OCI-LY7 (cell line): ENCODE measurements at regions not wholly inside any gene's neighbourhood (a gene's known extent, or its start where the extent isn't known, plus 50 kb on each side); places are given as distances from the start of the nearest gene placed in this dataset.
"Not testable (repeated sequence)": the region's sequence is repeated elsewhere in the genome, so short reads cannot be mapped to it uniquely, and the experiment has no call there.

ENCODE experiments used
- BruUV-seq: library from RNA; stranded (reverse); fragments of 400-500 nt; replicated peaks from 2 replicates; lab custom pipeline; 2021; lab: Mats Ljungman, UMichigan
- CTCF ChIA-PET: fragments of 300-600 bp; sonication (Branson Sonifier 250); formaldehyde crosslinking; loops from one replicate; lab custom pipeline; 2022; ENCODE audit warnings: antibody characterized with exemption; ENCODE audit not compliant: unreplicated experiment; lab: Charles Lee
- POLR2A ChIA-PET: fragments of 300-600 bp; sonication (Branson Sonifier 250); formaldehyde crosslinking; loops from one replicate; lab custom pipeline; 2022; ENCODE audit warnings: antibody characterized with exemption; lab: Charles Lee
- DNase-seq: peaks from one replicate; pipeline ENCODE4 v3.0.0-alpha.2; 2015; ENCODE audit warnings: low spot score
- H2AFZ ChIP-seq: fragments of 200-600 bp; sonication (generic), shearing (Covaris generic); 2 replicates; pipeline ENCODE4 v1.6.1; 2014; ENCODE audit warnings: mild to moderate bottlenecking, antibody characterized with exemption, low read length, moderate library complexity
- H3K27ac ChIP-seq: fragments of 200-600 bp; sonication (generic); 2 replicates; pipeline ENCODE4 v1.5.1; 2014; ENCODE audit warnings: mixed run types, low read depth, mild to moderate bottlenecking, moderate library complexity, low read length, inconsistent platforms; ENCODE audit not compliant: poor library complexity, severe bottlenecking
- H3K36me3 ChIP-seq: fragments of 200-600 bp; sonication (generic); 2 replicates; pipeline ENCODE4 v1.6.1; 2014; ENCODE audit warnings: mild to moderate bottlenecking, antibody characterized with exemption, low read length, moderate library complexity, mixed read lengths; ENCODE audit not compliant: insufficient read depth
- H3K4me1 ChIP-seq: fragments of 200-600 bp; sonication (generic); 2 replicates; pipeline ENCODE4 v1.5.1; 2014; ENCODE audit warnings: mild to moderate bottlenecking, low read length; ENCODE audit not compliant: insufficient read depth, poor library complexity, severe bottlenecking
- H3K4me2 ChIP-seq: fragments of 200-600 bp; sonication (generic); 2 replicates; pipeline ENCODE4 v1.6.1; 2014; ENCODE audit warnings: mild to moderate bottlenecking, low read length
- H3K4me3 ChIP-seq: fragments of 200-600 bp; sonication (generic); 2 replicates; pipeline ENCODE4 v1.5.1; 2014; ENCODE audit warnings: mild to moderate bottlenecking, low read depth, low read length; ENCODE audit not compliant: poor library complexity, severe bottlenecking
- H3K79me2 ChIP-seq: fragments of 200-600 bp; sonication (generic); 2 replicates; pipeline ENCODE4 v1.6.1; 2016; ENCODE audit warnings: low read depth, mild to moderate bottlenecking, low read length, moderate library complexity, mixed read lengths; ENCODE audit not compliant: insufficient read depth
- H3K9me2 ChIP-seq: fragments of 200-600 bp; sonication (generic); 2 replicates; pipeline ENCODE4 v1.6.1; 2016; ENCODE audit warnings: mild to moderate bottlenecking, low read length, mixed read lengths; ENCODE audit not compliant: insufficient read depth
- H3K9me3 ChIP-seq: fragments of 200-600 bp; sonication (generic); 2 replicates; pipeline ENCODE4 v1.6.1; 2014; ENCODE audit warnings: mild to moderate bottlenecking, mixed run types, low read length, mixed read lengths
- H4K20me1 ChIP-seq: fragments of 200-600 bp; sonication (generic); 2 replicates; pipeline ENCODE4 v1.6.1; 2014; ENCODE audit warnings: mild to moderate bottlenecking, antibody characterized with exemption, low read length, moderate library complexity, mixed read lengths; ENCODE audit not compliant: insufficient read depth
- EZH2phosphoT487 ChIP-seq: fragments of 200-600 bp; sonication (generic); IDR thresholded peaks from 2 replicates; pipeline ENCODE4 v1.6.1; 2018; ENCODE audit warnings: low read depth, borderline replicate concordance, mild to moderate bottlenecking, mixed run types, antibody characterized with exemption, low read length, moderate library complexity, mixed read lengths
- intact Hi-C: fragments of 100-400 bp; cut with micrococcal nuclease; formaldehyde crosslinking; loops from one replicate; pipeline ENCODE4 v1.10.0; 2022; ENCODE audit not compliant: unreplicated experiment
- TF ChIP-seq, protein P1 (sequence below): fragments of 200-600 bp; sonication (generic); conservative IDR thresholded peaks from 2 replicates; pipeline ENCODE4 v1.5.1; 2014; ENCODE audit warnings: mild to moderate bottlenecking, antibody characterized with exemption, low read length, moderate library complexity, mixed read lengths

DNA sequence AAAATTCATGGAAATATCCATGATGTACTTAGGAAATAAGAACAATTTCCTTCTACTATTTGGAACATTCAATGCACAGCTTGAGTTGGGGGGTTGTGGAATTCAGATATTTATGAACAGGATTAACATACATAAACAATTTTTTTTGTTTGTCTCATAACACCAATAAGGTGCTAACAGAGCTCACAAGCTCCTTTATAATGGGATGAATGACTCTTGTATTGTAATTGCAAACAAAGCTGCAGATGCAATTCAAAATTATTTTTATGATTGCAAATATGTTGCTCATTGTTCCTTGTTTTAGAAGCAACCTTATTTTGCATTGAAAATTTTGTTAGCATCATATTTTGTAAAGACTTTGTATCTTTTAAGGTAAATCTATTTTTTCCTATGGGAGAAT is 265.7 kb downstream of the PCDH17 start:
- POLR2A ChIA-PET, result interaction anchor here (0.6 to 0.7 kb wide), 2 partner anchors 58 to 1161 kb away, joined by 3 read pairs; no protein-coding TSS in a partner anchor
- Histone ChIP-seq H3K9me2 (no peaks in the 10 kb centered on the region), H3K4me2 (no peak overlapping the region), H4K20me1 (no peaks in the 10 kb centered on the region), H3K79me2 (no peaks in the 10 kb centered on the region), H3K27ac (no peak overlapping the region), H3K36me3 (no peaks in the 10 kb centered on the region), H3K4me3 (no peak overlapping the region), H2AFZ (no peak overlapping the region), H3K4me1 (no peaks in the 10 kb centered on the region), H3K9me3 (no peaks in the 10 kb centered on the region)
- BruUV-seq, result no TSS peak
- CTCF ChIA-PET, result no interaction called here
- DNase-seq, result no peak
- intact Hi-C loops, result no loop called here
- TF ChIP-seq, protein P1, sequence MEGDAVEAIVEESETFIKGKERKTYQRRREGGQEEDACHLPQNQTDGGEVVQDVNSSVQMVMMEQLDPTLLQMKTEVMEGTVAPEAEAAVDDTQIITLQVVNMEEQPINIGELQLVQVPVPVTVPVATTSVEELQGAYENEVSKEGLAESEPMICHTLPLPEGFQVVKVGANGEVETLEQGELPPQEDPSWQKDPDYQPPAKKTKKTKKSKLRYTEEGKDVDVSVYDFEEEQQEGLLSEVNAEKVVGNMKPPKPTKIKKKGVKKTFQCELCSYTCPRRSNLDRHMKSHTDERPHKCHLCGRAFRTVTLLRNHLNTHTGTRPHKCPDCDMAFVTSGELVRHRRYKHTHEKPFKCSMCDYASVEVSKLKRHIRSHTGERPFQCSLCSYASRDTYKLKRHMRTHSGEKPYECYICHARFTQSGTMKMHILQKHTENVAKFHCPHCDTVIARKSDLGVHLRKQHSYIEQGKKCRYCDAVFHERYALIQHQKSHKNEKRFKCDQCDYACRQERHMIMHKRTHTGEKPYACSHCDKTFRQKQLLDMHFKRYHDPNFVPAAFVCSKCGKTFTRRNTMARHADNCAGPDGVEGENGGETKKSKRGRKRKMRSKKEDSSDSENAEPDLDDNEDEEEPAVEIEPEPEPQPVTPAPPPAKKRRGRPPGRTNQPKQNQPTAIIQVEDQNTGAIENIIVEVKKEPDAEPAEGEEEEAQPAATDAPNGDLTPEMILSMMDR, result no peak

DNA sequence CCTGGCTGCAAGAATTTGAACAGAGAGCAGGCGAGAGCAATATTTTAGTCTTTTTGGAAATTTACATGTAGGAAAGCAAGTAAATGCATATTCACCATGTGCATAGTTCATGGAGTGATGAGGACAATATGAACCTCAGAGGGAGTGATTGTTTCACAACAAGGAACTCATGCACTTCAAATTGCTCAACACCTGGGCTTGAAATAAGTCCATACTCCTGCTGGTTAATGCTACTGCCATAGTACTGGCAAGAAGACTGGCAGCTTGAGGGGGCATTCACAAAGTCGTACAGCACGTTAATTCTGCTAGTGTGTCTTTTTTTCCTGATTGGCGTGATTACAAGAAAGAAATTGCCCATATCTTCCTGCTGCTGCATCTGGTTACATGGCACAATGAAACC is 267.6 kb downstream of the PCDH17 start:
- Histone ChIP-seq H3K4me3 (no peak overlapping the region), H3K4me1 (no peaks in the 10 kb centered on the region), H3K27ac (no peak overlapping the region), H4K20me1 (no peaks in the 10 kb centered on the region), H3K36me3 (no peaks in the 10 kb centered on the region), H3K4me2 (no peak overlapping the region), H3K9me3 (no peaks in the 10 kb centered on the region), H3K79me2 (no peaks in the 10 kb centered on the region), H2AFZ (no peak overlapping the region), H3K9me2 (no peaks in the 10 kb centered on the region)
- intact Hi-C loops, result no loop called here
- POLR2A ChIA-PET, result no interaction called here
- TF ChIP-seq, protein P1, result no peak
- TF ChIP-seq EZH2phosphoT487, result no peak
- no peak for DNase-seq
- CTCF ChIA-PET, result no interaction called here
- no TSS peak for BruUV-seq

DNA sequence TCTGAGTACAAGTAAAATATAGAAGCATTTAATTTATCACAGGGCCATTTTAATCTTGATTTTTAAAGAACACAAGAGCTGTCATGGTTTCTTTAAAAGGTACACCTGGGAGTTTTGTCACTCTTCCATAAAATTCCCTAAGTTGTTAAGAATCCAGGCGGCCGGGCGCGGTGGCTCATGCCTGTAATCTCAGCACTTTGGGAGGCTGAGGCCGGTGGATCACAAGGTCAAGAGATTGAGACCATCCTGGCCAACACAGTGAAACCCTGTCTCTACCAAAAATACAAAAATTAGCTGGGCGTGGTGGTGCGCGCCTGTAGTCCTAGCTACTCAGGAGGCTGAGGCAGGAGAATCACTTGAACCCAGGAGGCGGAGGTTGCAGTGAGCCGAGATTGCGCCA is 278.3 kb downstream of the PCDH17 start:
- H3K9me2 ChIP-seq, H3K36me3 ChIP-seq, H3K79me2 ChIP-seq, H2AFZ ChIP-seq, H3K4me3 ChIP-seq, H3K4me2 ChIP-seq, POLR2A ChIA-PET, H4K20me1 ChIP-seq, CTCF ChIA-PET, intact Hi-C loops, DNase-seq, H3K27ac ChIP-seq, H3K9me3 ChIP-seq, BruUV-seq, H3K4me1 ChIP-seq: not testable (repeated sequence)
